Neutrophil (primary cell): ENCODE measurements at regions not wholly inside any gene's neighbourhood (a gene's known extent, or its start where the extent isn't known, plus 50 kb on each side); places are given as distances from the start of the nearest gene placed in this dataset.

Experiments used
- H3K27ac ChIP-seq: fragments of 200-600 bp; sonication (generic); 2 replicates; pipeline ENCODE4 v1.5.1; 2016; ENCODE audit warnings: mild to moderate bottlenecking, moderate library complexity
- H3K27me3 ChIP-seq: fragments of 200-600 bp; sonication (generic); 2 replicates; pipeline ENCODE4 v1.6.0; 2016; ENCODE audit warnings: mild to moderate bottlenecking
- H3K36me3 ChIP-seq: fragments of 200-600 bp; sonication (generic); 2 replicates; pipeline ENCODE4 v1.5.1; 2017
- H3K4me1 ChIP-seq, 2 experiments: fragments of 200-600 bp in 1 of 2; sonication (generic) in 1 of 2; 1 replicate in 1 of 2; 2 replicates in 1 of 2; pipeline versions ENCODE4 v1.5.1 to v1.6.1; 2013 to 2016; ENCODE audit warnings: low read depth in 1 of 2, low read length in 1 of 2, mild to moderate bottlenecking in 1 of 2, moderate library complexity in 1 of 2; ENCODE audit not compliant: control insufficient read depth in 1 of 2, insufficient read depth in 1 of 2
- H3K4me3 ChIP-seq, 2 experiments: fragments of 200-600 bp in 1 of 2; sonication (generic) in 1 of 2; 1 replicate in 1 of 2; 2 replicates in 1 of 2; pipeline ENCODE4 v1.5.1; 2013 to 2016; ENCODE audit warnings: low read depth in 1 of 2, low read length in 1 of 2, mild to moderate bottlenecking in 1 of 2, moderate library complexity in 1 of 2
- H3K9me3 ChIP-seq: fragments of 200-600 bp; sonication (generic); 2 replicates; pipeline ENCODE4 v1.5.1; 2016
- CTCF ChIP-seq: fragments of 200-600 bp; sonication (generic); IDR thresholded peaks from 2 replicates; pipeline ENCODE4 v1.5.1; 2016; ENCODE audit warnings: antibody characterized with exemption

DNA sequence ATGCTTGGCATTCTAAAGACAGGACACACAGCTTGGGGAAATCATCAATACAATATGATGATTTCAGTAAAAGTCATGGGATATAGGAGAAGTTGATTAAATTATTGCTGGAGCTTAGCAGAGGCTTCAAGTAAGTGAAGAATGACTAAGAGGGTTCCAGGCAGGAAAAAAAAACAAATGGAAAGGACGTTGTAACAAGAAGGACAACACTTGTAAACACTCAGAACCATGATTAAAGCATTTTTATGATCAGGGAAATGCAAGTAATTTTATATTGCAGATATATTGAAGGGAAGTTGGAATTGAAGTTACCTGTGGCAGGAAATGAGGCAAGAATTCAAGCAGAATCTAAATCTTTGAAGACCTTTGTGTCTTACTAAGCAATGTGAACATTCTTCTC, 602.7 kb upstream of the NEGR1 start:
- Histone ChIP-seq H3K4me1 (no peaks in the 10 kb centered on the region), H3K27me3 (no peaks in the 10 kb centered on the region), H3K4me3 (no peak overlapping the region), H3K36me3 (no peaks in the 10 kb centered on the region), H3K9me3 (no peaks in the 10 kb centered on the region), H3K27ac (no peak overlapping the region)
- no peak for TF ChIP-seq CTCF

DNA sequence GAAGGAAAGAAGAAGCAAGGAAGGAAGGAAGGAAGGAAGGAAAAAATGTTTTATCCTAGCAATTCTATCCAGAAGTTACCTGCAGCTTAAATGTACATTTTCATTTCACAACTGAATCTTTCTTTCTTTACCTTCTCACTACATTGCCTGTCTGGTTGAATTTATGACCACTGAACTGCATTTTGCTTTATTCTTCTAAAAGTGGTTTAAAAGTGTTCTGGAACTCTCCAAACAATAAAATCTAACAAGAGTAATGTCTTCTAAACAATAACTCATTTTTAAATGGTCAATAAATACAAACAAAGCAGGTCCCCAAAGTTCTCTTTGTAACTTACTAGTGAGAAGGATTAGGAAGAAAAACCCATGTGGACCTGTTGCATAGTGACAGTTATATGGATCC, 587.5 kb upstream of the NEGR1 start:
- Histone ChIP-seq H3K27me3 (no peaks in the 10 kb centered on the region), H3K9me3 (no peaks in the 10 kb centered on the region), H3K4me1 (no peaks in the 10 kb centered on the region), H3K27ac (no peak overlapping the region), H3K4me3 (no peak overlapping the region), H3K36me3 (no peaks in the 10 kb centered on the region)
- no peak for TF ChIP-seq CTCF

GRCh38 chr1:72869441-72869840, 587.1 kb upstream of the NEGR1 start:
- no peaks in the 10 kb centered on the region for H3K36me3 ChIP-seq

DNA sequence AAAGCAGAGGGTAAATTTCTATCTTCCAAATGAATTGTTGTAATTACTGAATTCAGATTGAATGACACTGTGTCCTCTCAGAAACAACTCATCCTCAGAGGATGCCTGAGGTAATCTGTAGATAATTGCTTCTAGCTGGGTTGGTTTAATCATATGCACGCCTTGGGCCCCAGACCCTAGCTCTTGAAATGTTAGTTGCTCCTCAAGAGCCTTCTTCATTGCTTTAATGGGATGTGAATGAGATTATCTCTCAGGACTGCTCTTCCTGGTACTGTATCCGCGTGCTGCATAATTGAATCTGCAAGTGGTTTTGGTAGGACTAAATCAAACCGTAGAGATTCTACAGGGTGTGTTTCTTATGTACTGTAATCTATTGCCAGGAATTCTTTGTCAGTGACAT, 569.3 kb upstream of the NEGR1 start:
- no peaks in the 10 kb centered on the region for H3K27me3 ChIP-seq
- H3K36me3 ChIP-seq: no peaks in the 10 kb centered on the region
- no peak overlapping the region for H3K27ac ChIP-seq
- H3K4me3 ChIP-seq: no peak overlapping the region
- H3K4me1 ChIP-seq: no peaks in the 10 kb centered on the region
- H3K9me3 ChIP-seq: no peaks in the 10 kb centered on the region
- TF ChIP-seq CTCF: no peak

More at GRCh38 chr1:72869441-72869840, 587.1 kb upstream of the NEGR1 start:
- Histone ChIP-seq H3K4me1 (no peaks in the 10 kb centered on the region), H3K27me3 (no peaks in the 10 kb centered on the region), H3K4me3 (no peak overlapping the region), H3K27ac (no peak overlapping the region), H3K9me3 (no peaks in the 10 kb centered on the region)
- TF ChIP-seq CTCF: no peak

DNA sequence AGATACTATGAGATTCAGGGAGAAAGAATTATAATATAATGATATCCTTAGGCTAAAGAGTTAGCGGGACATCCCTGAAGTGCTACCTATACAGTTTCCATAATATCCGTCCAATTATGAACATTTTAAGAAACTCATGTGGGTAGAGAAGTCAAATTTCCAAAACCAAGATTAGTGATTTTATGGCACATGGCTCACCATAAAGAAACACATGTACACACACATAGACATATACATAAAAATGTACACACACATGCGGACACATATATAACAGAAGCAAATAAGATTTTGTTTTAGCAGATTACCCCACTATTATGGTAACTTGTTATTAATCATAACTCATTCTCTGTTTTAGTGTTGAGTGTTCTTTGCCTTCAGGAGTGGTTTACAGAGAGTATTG, 566.7 kb upstream of the NEGR1 start:
- H3K27me3 ChIP-seq: no peaks in the 10 kb centered on the region
- no peak for TF ChIP-seq CTCF
- H3K4me1 ChIP-seq: no peaks in the 10 kb centered on the region
- H3K27ac ChIP-seq: no peak overlapping the region
- H3K9me3 ChIP-seq: no peaks in the 10 kb centered on the region
- no peak overlapping the region for H3K4me3 ChIP-seq
- no peaks in the 10 kb centered on the region for H3K36me3 ChIP-seq

- no peaks in the 10 kb centered on the region for H3K4me1 ChIP-seq
- H3K4me3 ChIP-seq: no peak overlapping the region
- no peak for TF ChIP-seq CTCF
- no peaks in the 10 kb centered on the region for H3K36me3 ChIP-seq
- H3K27me3 ChIP-seq: no peaks in the 10 kb centered on the region
- no peak overlapping the region for H3K27ac ChIP-seq
- no peaks in the 10 kb centered on the region for H3K9me3 ChIP-seq
Observed at GRCh38 chr1:72847651-72848050, 565.3 kb upstream of the NEGR1 start.
